Caco-2 (cell line): ENCODE measurements at regions not wholly inside any gene's neighbourhood (a gene's known extent, or its start where the extent isn't known, plus 50 kb on each side); places are given as distances from the start of the nearest gene placed in this dataset.

Experiments used
- BruUV-seq: library from RNA; stranded (reverse); fragments of 400-500 nt; replicated peaks from 2 replicates; lab custom pipeline; 2021; lab: Mats Ljungman, UMichigan
- CTCF ChIA-PET: fragments of 300-600 bp; sonication (Branson Sonifier 250); formaldehyde crosslinking; loops from one replicate; lab custom pipeline; 2022; ENCODE audit warnings: antibody characterized with exemption; lab: Charles Lee
- POLR2A ChIA-PET: fragments of 300-600 bp; sonication (Branson Sonifier 250); formaldehyde crosslinking; loops from one replicate; lab custom pipeline; 2022; ENCODE audit warnings: antibody characterized with exemption; lab: Charles Lee
- DNase-seq, 2 experiments: peaks; one replicate each; pipeline versions ENCODE4 v3.0.0 to v3.0.0-alpha.2; 2020 to 2022
- H3K27me3 ChIP-seq: replicated peaks from 2 replicates; pipeline ENCODE4 v1.6.0; 2011; ENCODE audit warnings: low read length; ENCODE audit not compliant: control insufficient read depth, insufficient read depth
- H3K36me3 ChIP-seq: 2 replicates; pipeline ENCODE4 v1.5.1; 2011; ENCODE audit warnings: low read length; ENCODE audit not compliant: control insufficient read depth, insufficient read depth
- H3K4me1 ChIP-seq: fragments of 250-450 bp; sonication (Bioruptor Pico); 2 replicates; pipeline ENCODE4 v1.5.1; 2020; ENCODE audit warnings: mild to moderate bottlenecking
- H3K4me3 ChIP-seq: 2 replicates; pipeline ENCODE4 v1.5.1; 2011; ENCODE audit warnings: low read depth, mild to moderate bottlenecking, control low read depth, low read length
- H3K9me3 ChIP-seq: fragments of 250-450 bp; sonication (Bioruptor Pico); 2 replicates; pipeline ENCODE4 v1.5.1; 2020; ENCODE audit warnings: mild to moderate bottlenecking, moderate library complexity
- H3K27ac Mint-ChIP-seq: one replicate; pipeline ENCODE4 v1.8.0; 2022; ENCODE audit warnings: mixed read lengths; ENCODE audit not compliant: unreplicated experiment
- H3K27me3 Mint-ChIP-seq: one replicate; pipeline ENCODE4 v1.8.0; 2022; ENCODE audit warnings: mixed read lengths; ENCODE audit not compliant: insufficient read depth, unreplicated experiment
- H3K36me3 Mint-ChIP-seq: one replicate; pipeline ENCODE4 v1.8.0; 2022; ENCODE audit warnings: mild to moderate bottlenecking, mixed read lengths; ENCODE audit not compliant: insufficient read depth, unreplicated experiment
- H3K4me1 Mint-ChIP-seq: one replicate; pipeline ENCODE4 v1.8.0; 2022; ENCODE audit warnings: low read depth, mixed read lengths; ENCODE audit not compliant: unreplicated experiment
- H3K4me3 Mint-ChIP-seq: one replicate; pipeline ENCODE4 v1.8.0; 2022; ENCODE audit warnings: mild to moderate bottlenecking, moderate library complexity, mixed read lengths; ENCODE audit not compliant: unreplicated experiment
- H3K9me3 Mint-ChIP-seq: one replicate; pipeline ENCODE4 v1.8.0; 2022; ENCODE audit warnings: mixed read lengths; ENCODE audit not compliant: unreplicated experiment
- intact Hi-C: fragments of 100-400 bp; cut with micrococcal nuclease; formaldehyde crosslinking; loops from one replicate; pipeline ENCODE4 v1.10.0; 2022; ENCODE audit not compliant: unreplicated experiment
- TF ChIP-seq, protein P1 (sequence below), 2 experiments: fragments of 200-600 bp in 1 of 2; IDR thresholded peaks; 1 replicate in 1 of 2; 2 replicates in 1 of 2; pipeline versions ENCODE4 v1.5.1 to v1.8.0; 2011 to 2022; ENCODE audit warnings: antibody characterized with exemption in 1 of 2, control low read depth in 1 of 2, inconsistent platforms in 1 of 2, low read depth in 1 of 2, low read length in 1 of 2, mild to moderate bottlenecking in 1 of 2, moderate library complexity in 1 of 2; ENCODE audit not compliant: insufficient read depth in 1 of 2, severe bottlenecking in 1 of 2, unreplicated experiment in 1 of 2

DNA sequence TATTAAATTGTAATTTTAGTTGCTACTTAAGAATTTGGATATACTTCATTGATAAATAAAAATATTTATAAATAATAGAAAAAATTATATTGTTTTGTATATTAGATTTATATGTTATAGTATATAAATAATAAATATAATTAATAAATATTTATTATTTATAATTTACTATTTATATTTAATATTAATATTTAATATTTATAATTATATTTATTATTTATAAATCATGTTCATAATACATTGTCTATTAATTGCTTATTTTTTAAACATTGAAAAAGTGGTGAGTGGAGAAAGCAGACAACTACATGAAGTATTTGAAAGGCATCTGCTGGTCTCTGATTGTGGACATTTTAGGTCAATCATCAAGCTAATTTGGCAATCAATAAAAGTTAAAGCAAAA is 464.5 kb downstream of the MMUT start:
- CTCF ChIA-PET = no interaction called here
- POLR2A ChIA-PET = no interaction called here
- no peaks in the 10 kb centered on the region for H3K4me1 Mint-ChIP-seq
- H3K4me3 ChIP-seq = no peak overlapping the region
- TF ChIP-seq, protein P1, sequence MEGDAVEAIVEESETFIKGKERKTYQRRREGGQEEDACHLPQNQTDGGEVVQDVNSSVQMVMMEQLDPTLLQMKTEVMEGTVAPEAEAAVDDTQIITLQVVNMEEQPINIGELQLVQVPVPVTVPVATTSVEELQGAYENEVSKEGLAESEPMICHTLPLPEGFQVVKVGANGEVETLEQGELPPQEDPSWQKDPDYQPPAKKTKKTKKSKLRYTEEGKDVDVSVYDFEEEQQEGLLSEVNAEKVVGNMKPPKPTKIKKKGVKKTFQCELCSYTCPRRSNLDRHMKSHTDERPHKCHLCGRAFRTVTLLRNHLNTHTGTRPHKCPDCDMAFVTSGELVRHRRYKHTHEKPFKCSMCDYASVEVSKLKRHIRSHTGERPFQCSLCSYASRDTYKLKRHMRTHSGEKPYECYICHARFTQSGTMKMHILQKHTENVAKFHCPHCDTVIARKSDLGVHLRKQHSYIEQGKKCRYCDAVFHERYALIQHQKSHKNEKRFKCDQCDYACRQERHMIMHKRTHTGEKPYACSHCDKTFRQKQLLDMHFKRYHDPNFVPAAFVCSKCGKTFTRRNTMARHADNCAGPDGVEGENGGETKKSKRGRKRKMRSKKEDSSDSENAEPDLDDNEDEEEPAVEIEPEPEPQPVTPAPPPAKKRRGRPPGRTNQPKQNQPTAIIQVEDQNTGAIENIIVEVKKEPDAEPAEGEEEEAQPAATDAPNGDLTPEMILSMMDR (IDR thresholded peaks at IDR 0.05; ENCODE audit: insufficient read depth in 1 of 2, low read depth in 1 of 2, low read length in 1 of 2, severe bottlenecking in 1 of 2, unreplicated experiment in 1 of 2) = no peak
- H3K9me3 Mint-ChIP-seq = no peaks in the 10 kb centered on the region
- H3K9me3 ChIP-seq = no peaks in the 10 kb centered on the region
- no peak overlapping the region for H3K4me3 Mint-ChIP-seq
- H3K36me3 ChIP-seq = no peaks in the 10 kb centered on the region
- no peak for DNase-seq
- H3K27me3 Mint-ChIP-seq = no peaks in the 10 kb centered on the region
- BruUV-seq = no TSS peak
- no peak overlapping the region for H3K27ac Mint-ChIP-seq
- H3K4me1 ChIP-seq = no peaks in the 10 kb centered on the region
- intact Hi-C loops = no loop called here
- no peaks in the 10 kb centered on the region for H3K36me3 Mint-ChIP-seq
- no peaks in the 10 kb centered on the region for H3K27me3 ChIP-seq

DNA sequence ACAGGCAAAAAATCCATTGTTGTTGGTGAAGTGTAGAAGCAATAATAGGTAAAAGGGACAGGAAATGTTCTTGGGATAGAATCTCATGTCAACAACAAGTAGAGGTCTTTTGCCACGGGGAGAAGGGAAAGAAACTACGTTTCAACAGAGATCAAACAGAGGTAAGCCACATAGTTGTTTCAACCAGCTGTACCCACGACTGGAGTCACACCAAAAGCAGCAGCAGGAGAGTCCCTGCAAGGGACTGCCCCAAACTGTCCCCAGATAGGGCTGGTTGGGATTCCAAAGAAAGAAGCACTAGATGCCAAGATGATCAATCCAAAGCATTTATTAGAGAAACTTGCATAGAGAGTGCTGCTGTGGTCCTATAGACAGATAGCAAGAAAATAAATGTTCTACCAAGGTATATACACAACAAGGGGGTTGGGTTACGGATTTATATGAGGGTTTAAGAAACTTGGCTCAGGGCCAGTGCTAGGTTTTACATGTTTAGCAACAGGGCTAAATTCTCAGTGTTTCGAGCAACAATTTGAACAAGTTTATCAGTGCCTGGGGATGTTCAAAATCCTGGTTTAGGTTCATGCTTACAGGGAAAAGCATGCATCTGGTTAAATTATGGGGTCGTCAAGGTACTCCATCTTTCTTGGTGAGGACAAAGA is 466.5 kb downstream of the MMUT start:
- H3K27me3 Mint-ChIP-seq = no peaks in the 10 kb centered on the region
- no peaks in the 10 kb centered on the region for H3K9me3 Mint-ChIP-seq
- Histone ChIP-seq H3K4me3 (no peak overlapping the region), H3K9me3 (no peaks in the 10 kb centered on the region), H3K27me3 (no peaks in the 10 kb centered on the region), H3K4me1 (no peaks in the 10 kb centered on the region), H3K36me3 (no peaks in the 10 kb centered on the region)
- no peak overlapping the region for H3K27ac Mint-ChIP-seq
- TF ChIP-seq, protein P1 (IDR thresholded peaks at IDR 0.05; ENCODE audit: insufficient read depth in 1 of 2, low read depth in 1 of 2, low read length in 1 of 2, severe bottlenecking in 1 of 2, unreplicated experiment in 1 of 2) = no peak
- no peaks in the 10 kb centered on the region for H3K4me1 Mint-ChIP-seq
- POLR2A ChIA-PET = no interaction called here
- CTCF ChIA-PET = no interaction called here
- intact Hi-C loops = no loop called here
- DNase-seq = no peak
- H3K36me3 Mint-ChIP-seq = no peaks in the 10 kb centered on the region
- no TSS peak for BruUV-seq
- no peak overlapping the region for H3K4me3 Mint-ChIP-seq

DNA sequence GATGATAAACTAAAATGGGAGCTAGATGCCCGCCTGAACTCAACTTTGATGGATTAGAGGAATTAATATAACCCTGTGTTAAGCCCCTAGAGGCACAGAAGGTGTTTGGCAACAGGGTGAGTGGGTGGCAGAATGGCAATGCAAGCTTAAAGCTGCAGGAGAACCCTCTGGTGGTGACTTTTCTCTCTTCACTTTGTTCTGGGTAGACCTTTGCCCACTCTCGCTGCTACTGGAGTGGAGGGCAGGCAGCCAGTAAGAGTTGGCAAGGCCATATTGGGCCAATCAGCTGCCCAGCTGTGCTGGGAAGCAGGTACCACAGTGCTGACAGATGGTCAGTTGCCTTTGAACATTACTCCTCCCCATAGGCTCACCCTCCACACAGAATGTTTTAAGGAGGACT is 468.2 kb downstream of the MMUT start:
- Mint-ChIP-seq H3K4me3 (no peak overlapping the region), H3K27ac (no peak overlapping the region), H3K4me1 (no peaks in the 10 kb centered on the region), H3K27me3 (no peaks in the 10 kb centered on the region), H3K36me3 (no peaks in the 10 kb centered on the region), H3K9me3 (no peaks in the 10 kb centered on the region)
- BruUV-seq = no TSS peak
- POLR2A ChIA-PET = no interaction called here
- TF ChIP-seq, protein P1 (IDR thresholded peaks at IDR 0.05; ENCODE audit: insufficient read depth in 1 of 2, low read depth in 1 of 2, low read length in 1 of 2, severe bottlenecking in 1 of 2, unreplicated experiment in 1 of 2) = no peak
- Histone ChIP-seq H3K9me3 (no peaks in the 10 kb centered on the region), H3K36me3 (no peaks in the 10 kb centered on the region), H3K27me3 (no peaks in the 10 kb centered on the region), H3K4me1 (no peaks in the 10 kb centered on the region), H3K4me3 (no peak overlapping the region)
- intact Hi-C loops = no loop called here
- DNase-seq = no peak
- CTCF ChIA-PET = no interaction called here
